ENCODE measurements at regions not wholly inside any gene's neighbourhood (a gene's known extent, or its start where the extent isn't known, plus 50 kb on each side); places are given as distances from the start of the nearest gene placed in this dataset.

GRCh38 chr4:152033621-152034020 is 272.8 kb upstream of the GATB start:
- TF ChIP-seq CTCF (IDR thresholded peaks at IDR 0.05) (no peak), POLR2A (IDR thresholded peaks at IDR 0.05) (no peak)

All from upper lobe of left lung (tissue), 4 donors.